HG02571 (cell line): ENCODE measurements at regions not wholly inside any gene's neighbourhood (a gene's known extent, or its start where the extent isn't known, plus 50 kb on each side); places are given as distances from the start of the nearest gene placed in this dataset.
"Not testable (repeated sequence)": the region's sequence is repeated elsewhere in the genome, so short reads cannot be mapped to it uniquely, and the experiment has no call there.

Experiments
- ATAC-seq: cut with Tn5 transposase; IDR thresholded peaks from one replicate; pipeline ENCODE4 v1.9.1; 2021; ENCODE audit warnings: mild to moderate bottlenecking, moderate library complexity; ENCODE audit not compliant: unreplicated experiment

DNA sequence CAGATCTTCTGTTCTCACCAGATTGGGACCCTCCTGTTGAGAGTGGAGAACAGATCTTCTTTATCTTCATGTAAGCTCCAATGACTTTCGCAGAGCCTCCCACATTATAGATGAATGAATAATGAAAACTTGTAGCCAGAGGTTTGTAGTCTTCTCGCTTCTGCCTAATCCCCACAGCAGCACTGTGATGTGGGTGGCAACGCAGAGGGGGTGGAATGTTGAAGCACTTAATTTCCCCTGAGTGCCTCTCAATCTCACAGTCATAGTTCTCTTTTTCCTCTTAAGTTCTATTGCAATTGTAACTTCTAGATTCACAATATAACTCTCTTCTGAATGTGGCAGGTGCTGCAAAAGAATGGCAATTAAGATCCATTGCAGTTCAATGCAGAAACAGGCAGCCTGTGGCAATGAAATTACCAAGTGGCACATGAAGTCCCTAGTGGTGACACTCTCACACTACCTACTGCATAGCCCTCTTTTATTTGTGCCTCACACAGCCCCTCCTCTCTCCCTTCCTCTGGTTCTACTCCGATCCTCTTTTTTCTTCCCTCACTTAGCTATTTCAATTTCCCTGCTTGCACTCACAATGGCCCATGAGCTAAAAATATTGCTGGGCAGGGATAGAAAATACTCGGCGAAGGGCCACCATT is 281.9 kb downstream of the UBE3D start:
- no peak for ATAC-seq

DNA sequence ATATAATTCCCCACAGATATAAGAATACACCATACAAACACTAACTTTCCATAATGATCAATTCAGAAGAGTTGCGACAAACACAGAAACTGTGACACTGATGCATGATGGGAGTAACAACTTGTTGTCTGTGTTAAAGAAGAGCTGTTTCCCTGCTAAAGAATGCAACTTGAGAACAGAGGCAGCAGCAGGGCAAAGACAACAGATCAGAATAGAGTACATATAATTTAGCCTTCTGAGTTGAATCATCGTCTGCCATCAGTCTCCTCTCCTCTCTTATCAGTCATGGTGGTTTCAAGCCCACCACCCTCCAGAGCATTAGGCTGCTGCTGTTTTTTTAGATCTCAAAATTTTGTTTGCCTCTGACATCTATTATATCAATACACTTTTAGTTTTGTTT is 280.4 kb downstream of the UBE3D start:
- ATAC-seq = no peak

DNA sequence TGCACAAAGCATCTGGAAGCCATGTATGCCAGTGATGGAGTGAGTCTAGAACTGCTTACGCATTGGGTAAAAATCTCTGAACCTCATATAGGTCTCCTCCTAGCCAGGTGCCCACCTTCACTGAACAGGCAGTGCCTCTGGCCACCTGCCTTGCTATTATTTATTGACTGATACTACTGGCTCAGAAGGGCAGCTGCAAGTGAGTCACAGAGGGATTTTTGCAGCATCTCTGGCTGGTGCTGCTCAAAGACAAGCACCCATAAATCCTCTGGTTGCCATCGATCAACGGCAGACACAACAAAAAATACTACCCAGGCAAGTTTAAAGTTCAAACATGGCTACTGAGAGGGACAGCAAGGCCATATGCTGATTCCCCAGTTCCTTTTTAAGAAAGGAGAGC is 279.4 kb downstream of the UBE3D start:
- ATAC-seq = no peak

DNA sequence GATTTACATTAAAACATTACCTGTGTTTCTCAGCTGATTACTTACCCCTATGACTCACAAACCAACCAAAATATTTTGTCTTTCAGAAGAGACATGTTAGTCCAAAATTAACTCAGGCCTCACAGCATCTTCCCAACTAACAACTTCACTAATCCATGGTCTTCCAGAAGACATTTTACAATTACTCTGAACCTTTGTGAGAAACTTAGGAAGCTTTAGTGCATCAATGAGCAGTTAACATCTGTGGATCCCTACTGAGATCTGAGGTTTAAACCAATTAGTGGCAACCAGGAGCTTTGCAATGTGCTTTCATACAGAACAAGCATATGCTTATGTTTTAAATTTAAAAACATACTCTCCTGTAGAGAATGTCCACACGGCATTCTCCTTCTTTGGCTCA is 269.7 kb downstream of the UBE3D start:
- ATAC-seq = no peak

DNA sequence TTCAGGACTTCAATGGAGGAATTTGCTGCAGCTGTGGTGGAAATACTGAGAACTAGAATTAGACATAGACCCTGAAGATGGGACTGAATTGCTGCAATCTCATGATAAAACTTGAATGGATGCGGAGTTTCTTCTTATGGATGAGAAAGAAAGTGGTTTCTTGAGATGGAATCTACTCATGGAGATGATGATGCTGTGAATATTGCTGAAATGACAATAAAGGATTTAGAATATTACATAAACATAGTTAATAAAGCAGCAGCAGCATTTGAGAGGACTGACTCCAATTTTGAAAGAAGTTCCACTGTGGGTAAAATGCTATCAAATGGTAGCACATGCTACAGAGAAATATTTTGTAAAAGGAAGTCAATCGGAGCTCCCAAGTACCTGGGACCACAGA is 264.6 kb downstream of the UBE3D start:
- ATAC-seq = no peak

DNA sequence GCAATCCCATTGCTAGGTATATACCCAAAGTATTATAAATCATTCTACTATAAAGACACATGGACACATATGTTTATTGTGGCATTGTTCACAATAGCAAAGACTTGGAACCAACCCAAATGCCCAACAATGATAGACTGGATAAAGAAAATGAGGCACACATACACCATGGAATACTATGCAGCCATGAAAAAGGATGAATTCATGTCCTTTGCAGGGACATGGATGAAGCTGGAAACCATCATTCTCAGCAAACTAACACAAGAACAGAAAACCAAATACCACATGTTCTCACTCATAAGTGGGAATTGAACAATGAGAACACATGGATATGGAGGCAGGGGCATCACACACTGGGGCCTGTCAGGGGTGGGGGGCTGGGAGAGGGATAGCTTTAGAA is 249.4 kb downstream of the UBE3D start:
- ATAC-seq = not testable (repeated sequence)

DNA sequence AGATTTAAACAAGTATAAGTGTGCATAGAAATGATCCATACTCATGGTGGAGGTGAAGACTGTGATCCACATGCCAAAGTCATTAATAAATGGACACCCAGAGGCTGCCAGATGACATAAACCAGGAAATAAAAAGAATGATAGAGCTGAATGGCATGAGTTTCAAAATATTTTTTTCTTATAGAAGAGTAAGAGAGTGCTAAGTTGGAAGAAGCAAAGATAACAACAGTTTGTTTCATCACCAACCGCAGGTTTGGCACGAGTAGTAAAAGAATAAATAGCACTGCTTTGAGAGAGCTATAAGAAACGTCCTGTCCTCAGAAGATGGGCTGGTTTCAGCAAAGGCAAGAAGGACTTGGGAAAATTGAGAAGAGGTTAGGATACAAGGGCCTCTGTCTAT is 246.9 kb downstream of the UBE3D start:
- ATAC-seq = no peak

DNA sequence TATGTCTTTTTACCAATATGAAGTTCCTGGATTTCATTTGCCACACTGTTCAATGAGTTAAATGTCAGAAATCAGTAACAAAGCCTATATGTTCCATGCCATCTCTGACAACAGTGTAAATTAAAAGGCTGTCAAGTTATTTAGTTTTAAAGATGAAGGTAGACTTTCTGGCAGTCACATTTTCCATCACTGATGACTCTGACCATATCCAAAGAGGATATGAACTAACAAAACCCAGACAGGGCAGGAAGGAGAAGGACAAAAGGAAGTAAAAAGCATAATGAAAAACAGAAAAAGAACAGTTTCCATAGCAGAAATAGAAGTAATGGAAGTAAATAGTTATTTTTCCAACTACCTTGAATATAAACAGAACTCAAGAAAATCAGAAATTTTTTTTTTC is 242.3 kb downstream of the UBE3D start:
- ATAC-seq = no peak

DNA sequence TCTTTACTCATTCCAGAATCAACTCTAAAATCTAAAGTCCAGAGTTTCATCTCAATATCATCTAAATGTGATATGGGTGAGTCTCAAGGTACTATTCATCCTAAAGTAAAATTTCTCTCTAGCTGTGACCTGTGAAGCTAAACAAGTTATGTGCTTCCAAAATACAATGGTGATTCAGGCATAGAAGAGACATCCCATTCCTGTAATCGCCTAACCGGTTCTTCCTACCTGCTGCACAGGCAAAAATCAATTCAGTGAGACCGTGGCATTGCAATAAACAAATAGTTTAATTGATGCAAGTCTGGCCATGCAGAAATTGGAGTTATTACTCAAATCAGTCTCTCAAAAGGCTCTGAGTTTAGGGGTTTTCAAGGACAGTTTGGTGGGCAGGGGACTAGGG is 232.8 kb downstream of the UBE3D start:
- no peak for ATAC-seq

DNA sequence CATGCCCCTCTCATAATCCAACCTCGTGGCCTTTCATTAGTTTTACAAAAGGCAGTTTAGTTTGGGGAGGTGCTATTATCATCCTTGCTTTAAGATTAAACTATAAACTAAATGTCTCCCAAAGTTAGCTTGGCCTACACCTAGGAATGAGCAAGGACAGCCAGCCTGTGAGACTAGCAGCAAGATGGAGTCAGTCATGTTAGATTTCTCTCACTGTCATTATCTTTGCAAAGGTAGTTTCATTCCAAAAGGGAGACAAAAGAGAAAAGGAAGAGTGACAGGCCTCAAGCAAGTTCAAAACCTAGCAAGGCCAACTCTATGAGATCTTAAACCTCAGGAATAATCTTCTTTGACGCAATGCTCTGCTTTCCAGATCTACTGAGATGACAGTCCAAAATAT is 232.2 kb downstream of the UBE3D start:
- ATAC-seq = no peak

DNA sequence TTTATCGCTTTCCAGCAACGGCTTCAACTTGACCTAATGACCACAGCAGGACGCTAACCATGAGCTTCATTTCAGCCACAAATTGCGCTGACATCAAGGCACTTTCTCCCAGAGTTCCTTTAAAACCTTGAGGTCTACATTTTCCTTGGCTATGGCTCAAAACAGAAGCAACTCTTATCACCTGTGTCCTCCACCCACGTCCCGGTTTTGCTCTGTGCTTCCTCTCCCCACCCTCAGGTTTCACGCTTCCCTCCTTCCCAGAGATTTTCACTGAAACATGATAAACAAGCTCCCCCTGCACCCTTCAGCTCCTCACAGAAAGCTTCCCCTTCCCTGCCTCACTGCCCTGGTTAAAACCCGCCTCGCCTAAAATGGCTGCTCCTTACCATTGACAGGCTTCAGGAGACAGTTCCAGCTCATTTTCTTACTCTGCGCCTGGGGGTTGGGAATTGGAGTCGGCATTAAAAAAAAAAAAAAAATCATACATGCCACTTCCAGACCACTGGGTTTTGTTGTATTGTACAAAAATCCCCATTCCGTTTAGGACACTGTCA is 229.5 kb downstream of the UBE3D start:
- ATAC-seq = no peak

DNA sequence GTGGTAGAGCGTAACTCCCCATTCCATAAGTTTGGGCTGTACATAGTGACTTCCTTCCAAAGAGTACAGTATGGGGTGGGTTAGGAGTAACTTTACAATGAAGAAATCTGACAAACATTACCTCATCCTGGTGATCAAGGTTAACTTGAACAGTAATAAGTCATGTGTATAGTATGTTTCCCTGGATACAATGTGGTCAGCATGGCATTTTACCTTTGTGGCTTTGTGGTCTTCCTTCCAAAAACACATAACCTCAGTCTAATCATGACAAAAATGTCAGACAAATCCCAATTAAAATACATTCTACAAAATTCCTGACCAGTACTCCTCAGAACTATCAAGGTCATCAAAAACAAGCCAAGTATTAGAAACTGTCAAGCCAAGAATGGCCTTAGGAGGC is 225.1 kb downstream of the UBE3D start:
- no peak for ATAC-seq

DNA sequence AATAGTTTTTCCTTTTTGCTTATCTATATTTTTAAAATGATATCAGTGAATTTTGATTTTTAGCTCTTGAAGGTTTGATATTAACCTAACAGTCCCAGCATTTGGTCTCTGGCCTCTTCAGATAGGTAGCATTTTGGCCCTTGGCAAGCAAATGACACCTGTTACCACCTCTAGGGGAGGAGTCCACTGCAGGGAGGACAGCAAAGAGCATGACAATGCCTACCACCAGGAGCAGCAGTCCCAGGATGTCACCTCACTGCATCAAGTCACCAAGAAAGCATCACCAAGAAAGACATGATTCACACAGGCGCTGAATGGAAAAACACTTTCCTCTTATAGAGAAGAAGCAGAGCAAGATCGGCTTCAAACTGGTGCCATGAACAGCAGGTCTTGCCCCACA is 224.3 kb downstream of the UBE3D start:
- no peak for ATAC-seq
